Gastroesophageal sphincter (tissue), 3 donors: ENCODE measurements at regions not wholly inside any gene's neighbourhood (a gene's known extent, or its start where the extent isn't known, plus 50 kb on each side); places are given as distances from the start of the nearest gene placed in this dataset.

Experiments
- EP300 ChIP-seq: sonication (generic); formaldehyde crosslinking; IDR thresholded peaks from one replicate; pipeline ENCODE4 v1.6.1; 2017; ENCODE audit warnings: antibody characterized with exemption, mild to moderate bottlenecking
- POLR2A ChIP-seq, 2 donors: fragments of 450-650 bp; IDR thresholded peaks; one replicate each; pipeline ENCODE4 v1.6.1; 2017; ENCODE audit warnings: antibody characterized with exemption in 2 of 2, mild to moderate bottlenecking in 2 of 2, moderate library complexity in 1 of 2
- TF ChIP-seq, protein P1 (sequence below), 4 experiments: fragments of 200-600 bp in 2 of 4; fragments of 450-650 bp in 2 of 4; sonication (generic) in 1 of 4; IDR thresholded peaks; one replicate each; pipeline ENCODE4 v1.5.1; 2017 to 2019; ENCODE audit warnings: antibody characterized with exemption in 4 of 4, mild to moderate bottlenecking in 2 of 4, moderate library complexity in 2 of 4

- TF ChIP-seq, protein P1, sequence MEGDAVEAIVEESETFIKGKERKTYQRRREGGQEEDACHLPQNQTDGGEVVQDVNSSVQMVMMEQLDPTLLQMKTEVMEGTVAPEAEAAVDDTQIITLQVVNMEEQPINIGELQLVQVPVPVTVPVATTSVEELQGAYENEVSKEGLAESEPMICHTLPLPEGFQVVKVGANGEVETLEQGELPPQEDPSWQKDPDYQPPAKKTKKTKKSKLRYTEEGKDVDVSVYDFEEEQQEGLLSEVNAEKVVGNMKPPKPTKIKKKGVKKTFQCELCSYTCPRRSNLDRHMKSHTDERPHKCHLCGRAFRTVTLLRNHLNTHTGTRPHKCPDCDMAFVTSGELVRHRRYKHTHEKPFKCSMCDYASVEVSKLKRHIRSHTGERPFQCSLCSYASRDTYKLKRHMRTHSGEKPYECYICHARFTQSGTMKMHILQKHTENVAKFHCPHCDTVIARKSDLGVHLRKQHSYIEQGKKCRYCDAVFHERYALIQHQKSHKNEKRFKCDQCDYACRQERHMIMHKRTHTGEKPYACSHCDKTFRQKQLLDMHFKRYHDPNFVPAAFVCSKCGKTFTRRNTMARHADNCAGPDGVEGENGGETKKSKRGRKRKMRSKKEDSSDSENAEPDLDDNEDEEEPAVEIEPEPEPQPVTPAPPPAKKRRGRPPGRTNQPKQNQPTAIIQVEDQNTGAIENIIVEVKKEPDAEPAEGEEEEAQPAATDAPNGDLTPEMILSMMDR (IDR thresholded peaks at IDR 0.05), result no peak
- no peak for TF ChIP-seq POLR2A (IDR thresholded peaks at IDR 0.05)
- TF ChIP-seq EP300, result no peak
These were observed 213.9 kb downstream of the PIK3C3 start for GRCh38 chr18:42168907-42169306.
